CD14-positive monocyte (primary cell): ENCODE measurements at regions not wholly inside any gene's neighbourhood (a gene's known extent, or its start where the extent isn't known, plus 50 kb on each side); places are given as distances from the start of the nearest gene placed in this dataset.

Experiments
- DNase-seq, 3 donors: peaks; one replicate each; pipeline ENCODE4 v3.0.0-alpha.2; 2011 to 2022
- H2AFZ ChIP-seq: 2 replicates; pipeline ENCODE4 v1.6.0; 2012; ENCODE audit warnings: mild to moderate bottlenecking, low read depth, low read length, inconsistent platforms; ENCODE audit not compliant: insufficient read depth, poor library complexity, severe bottlenecking
- H3K27ac ChIP-seq, 2 donors: 1 replicate in 1 of 2; 2 replicates in 1 of 2; pipeline ENCODE4 v1.5.1; 2012 to 2013; ENCODE audit warnings: low read length in 2 of 2, control low read depth in 1 of 2, inconsistent platforms in 1 of 2, low read depth in 1 of 2, mild to moderate bottlenecking in 1 of 2
- H3K27me3 ChIP-seq, 2 donors: one replicate each; pipeline versions ENCODE4 v1.6.0 to v1.6.1; 2011 to 2013; ENCODE audit warnings: low read length in 2 of 2; ENCODE audit not compliant: control insufficient read depth in 2 of 2, insufficient read depth in 2 of 2
- H3K36me3 ChIP-seq, 2 donors: replicated peaks in 1 of 2; 1 replicate in 1 of 2; 2 replicates in 1 of 2; pipeline versions ENCODE4 v1.5.1 to v1.6.1; 2012 to 2013; ENCODE audit warnings: low read length in 2 of 2, control low read depth in 1 of 2, inconsistent platforms in 1 of 2, mild to moderate bottlenecking in 1 of 2; ENCODE audit not compliant: insufficient read depth in 2 of 2, control insufficient read depth in 1 of 2
- H3K4me1 ChIP-seq, 2 donors: 1 replicate in 1 of 2; 2 replicates in 1 of 2; pipeline versions ENCODE4 v1.5.1 to v1.6.1; 2012 to 2013; ENCODE audit warnings: low read length in 2 of 2, control low read depth in 1 of 2, inconsistent platforms in 1 of 2, mild to moderate bottlenecking in 1 of 2, moderate library complexity in 1 of 2; ENCODE audit not compliant: insufficient read depth in 2 of 2, control insufficient read depth in 1 of 2
- H3K4me2 ChIP-seq: replicated peaks from 2 replicates; pipeline ENCODE3; 2012; ENCODE audit warnings: low read length, moderate library complexity, mild to moderate bottlenecking; ENCODE audit not compliant: poor library complexity, severe bottlenecking; ENCODE audit errors: extremely low read depth
- H3K4me3 ChIP-seq, 3 experiments: fragments of 200-600 bp in 1 of 3; sonication (generic) in 1 of 3; replicated peaks in 1 of 3; 1 replicate in 2 of 3; 2 replicates in 1 of 3; pipeline ENCODE4 v1.5.1; 2011 to 2013; ENCODE audit warnings: low read length in 3 of 3, mild to moderate bottlenecking in 3 of 3, control low read depth in 2 of 3, low read depth in 2 of 3, inconsistent platforms in 1 of 3, moderate library complexity in 1 of 3
- H3K79me2 ChIP-seq: 2 replicates; pipeline ENCODE4 v1.6.0; 2012; ENCODE audit warnings: mild to moderate bottlenecking, control low read depth, inconsistent platforms, low read length, moderate library complexity; ENCODE audit not compliant: insufficient read depth
- H3K9ac ChIP-seq: 2 replicates; pipeline ENCODE4 v1.6.0; 2017; ENCODE audit warnings: low read length, mild to moderate bottlenecking; ENCODE audit not compliant: insufficient read depth, poor library complexity, severe bottlenecking
- H3K9me3 ChIP-seq, 2 donors: replicated peaks in 1 of 2; 1 replicate in 1 of 2; 2 replicates in 1 of 2; pipeline versions ENCODE4 v1.5.1 to v1.6.1; 2012 to 2013; ENCODE audit warnings: low read length in 2 of 2, control low read depth in 1 of 2; ENCODE audit not compliant: control insufficient read depth in 1 of 2, insufficient read depth in 1 of 2
- H4K20me1 ChIP-seq: 2 replicates; pipeline ENCODE4 v1.6.0; 2012; ENCODE audit warnings: mild to moderate bottlenecking, low read length, control low read depth, moderate library complexity; ENCODE audit not compliant: insufficient read depth
- H3K27ac Mint-ChIP-seq, 7 donors: one replicate each; pipeline ENCODE4 v1.8.0; 2020; ENCODE audit warnings: mild to moderate bottlenecking in 7 of 7, mixed read lengths in 7 of 7, moderate library complexity in 6 of 7, inconsistent platforms in 2 of 7
- H3K27me3 Mint-ChIP-seq, 3 donors: one replicate each; pipeline ENCODE4 v1.8.0; 2021 to 2022; ENCODE audit warnings: low read depth in 3 of 3, mild to moderate bottlenecking in 3 of 3, mixed read lengths in 3 of 3, moderate library complexity in 3 of 3, inconsistent platforms in 1 of 3
- H3K36me3 Mint-ChIP-seq, 2 donors: one replicate each; pipeline ENCODE4 v1.8.0; 2020; ENCODE audit warnings: mixed read lengths in 2 of 2, inconsistent platforms in 1 of 2, mild to moderate bottlenecking in 1 of 2
- H3K4me1 Mint-ChIP-seq: one replicate; pipeline ENCODE4 v1.8.0; 2020; ENCODE audit warnings: mild to moderate bottlenecking, mixed read lengths
- H3K4me3 Mint-ChIP-seq, 2 donors: one replicate each; pipeline ENCODE4 v1.8.0; 2020; ENCODE audit warnings: mild to moderate bottlenecking in 2 of 2, mixed read lengths in 2 of 2, moderate library complexity in 1 of 2
- H3K9me3 Mint-ChIP-seq, 7 donors: one replicate each; pipeline ENCODE4 v1.8.0; 2020 to 2022; ENCODE audit warnings: mixed read lengths in 7 of 7, mild to moderate bottlenecking in 6 of 7, moderate library complexity in 6 of 7, inconsistent platforms in 2 of 7
- CTCF ChIP-seq: fragments of 200-600 bp; IDR thresholded peaks from one replicate; pipeline ENCODE4 v1.8.0; 2022; ENCODE audit warnings: antibody characterized with exemption, mild to moderate bottlenecking
- WGBS: methylation state at CpG from one replicate; pipeline ENCODE4 v1.1.5; 2013; ENCODE audit warnings: missing lambda C conversion rate; ENCODE audit not compliant: insufficient coverage; 5-methylcytosine and 5-hydroxymethylcytosine counted together
- intact Hi-C, 2 donors: fragments of 100-400 bp; cut with micrococcal nuclease; formaldehyde crosslinking; loops; one replicate each; pipeline versions ENCODE4 v1.15.0 to v1.15.1; 2023

GRCh38 chr12:19058235-19059021 lies 71.1 kb upstream of the PLEKHA5 start:
- H3K4me1 ChIP-seq = no peaks in the 10 kb centered on the region
- H3K27ac Mint-ChIP-seq = no peak overlapping the region

GRCh38 chr12:19064713-19065112 lies 64.8 kb upstream of the PLEKHA5 start:
- H3K4me3 Mint-ChIP-seq = no peak overlapping the region
- H3K27me3 Mint-ChIP-seq = peaks cover 0 to 3% (median 0%) of the 10 kb centered on the region in 3 donors
- H4K20me1 ChIP-seq = no peaks in the 10 kb centered on the region
- no peaks in the 10 kb centered on the region for H3K36me3 ChIP-seq
- DNase-seq = no peak
- peaks cover 0 to 10% (median 2%) of the 10 kb centered on the region in 7 donors for H3K9me3 Mint-ChIP-seq
- WGBS = 0% methylated on average over 1 of the region's 2 CpGs
- H3K36me3 Mint-ChIP-seq = no peaks in the 10 kb centered on the region
- intact Hi-C loops = no loop called here
- no peaks in the 10 kb centered on the region for H3K4me1 ChIP-seq
- no peak overlapping the region for H3K4me3 ChIP-seq
- H3K27ac Mint-ChIP-seq = no peak overlapping the region
- no peaks in the 10 kb centered on the region for H3K4me1 Mint-ChIP-seq
- no peak overlapping the region for H3K9ac ChIP-seq
- no peak overlapping the region for H3K4me2 ChIP-seq
- H3K27me3 ChIP-seq = no peaks in the 10 kb centered on the region
- no peaks in the 10 kb centered on the region for H3K79me2 ChIP-seq
- no peaks in the 10 kb centered on the region for H3K9me3 ChIP-seq
- no peak overlapping the region for H2AFZ ChIP-seq
- TF ChIP-seq CTCF = no peak
- no peak overlapping the region for H3K27ac ChIP-seq

More at GRCh38 chr12:19058235-19059021, 71.1 kb upstream of the PLEKHA5 start:
- H3K4me1 Mint-ChIP-seq = no peaks in the 10 kb centered on the region
- TF ChIP-seq CTCF = no peak
- H3K36me3 Mint-ChIP-seq = no peaks in the 10 kb centered on the region
- DNase-seq = no peak
- Histone ChIP-seq H3K27ac (no peak overlapping the region), H3K9me3 (no peaks in the 10 kb centered on the region), H3K36me3 (no peaks in the 10 kb centered on the region), H3K4me2 (no peak overlapping the region), H3K4me3 (no peak overlapping the region), H3K9ac (no peak overlapping the region), H4K20me1 (no peaks in the 10 kb centered on the region), H2AFZ (no peak overlapping the region), H3K27me3 (no peaks in the 10 kb centered on the region), H3K79me2 (no peaks in the 10 kb centered on the region)
- intact Hi-C loops = no loop called here
- 64% methylated on average over 3 of the region's 5 CpGs for WGBS
- peaks cover 0 to 1% (median 0%) of the 10 kb centered on the region in 3 donors for H3K27me3 Mint-ChIP-seq
- peaks cover 0 to 6% (median 2%) of the 10 kb centered on the region in 7 donors for H3K9me3 Mint-ChIP-seq
- H3K4me3 Mint-ChIP-seq = no peak overlapping the region
